IPS-11a (cell line): ENCODE measurements at regions not wholly inside any gene's neighbourhood (a gene's known extent, or its start where the extent isn't known, plus 50 kb on each side); places are given as distances from the start of the nearest gene placed in this dataset.
"Not testable (repeated sequence)": the region's sequence is repeated elsewhere in the genome, so short reads cannot be mapped to it uniquely, and the experiment has no call there.

Experiments used
- H3K4me3 ChIP-seq: one replicate; pipeline ENCODE4 v1.5.1; 2013; ENCODE audit warnings: low read depth, low read length, control low read depth

- H3K4me3 ChIP-seq = not testable (repeated sequence)
Measured at GRCh38 chr3:168660879-168661657, 565.3 kb upstream of the GOLIM4 start.

DNA sequence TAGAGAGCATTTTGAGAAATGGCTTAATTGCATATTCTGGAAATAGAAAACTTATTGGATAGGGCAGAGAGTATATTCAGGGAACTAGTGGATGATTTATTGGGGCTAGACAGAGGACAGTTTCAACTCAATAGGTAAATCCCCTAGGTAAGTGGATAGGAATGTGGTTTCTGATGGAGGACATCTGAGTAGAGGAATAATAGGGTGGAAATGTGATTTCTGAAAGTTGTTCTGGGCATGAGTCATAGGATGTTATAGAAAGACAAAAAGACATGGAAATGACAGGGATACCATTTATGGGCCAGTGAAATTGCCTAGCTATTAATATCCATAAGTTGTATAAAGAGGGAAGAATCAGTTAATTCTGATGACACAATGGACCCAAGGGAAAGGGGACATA is 563.3 kb upstream of the GOLIM4 start:
- H3K4me3 ChIP-seq = no peak overlapping the region

DNA sequence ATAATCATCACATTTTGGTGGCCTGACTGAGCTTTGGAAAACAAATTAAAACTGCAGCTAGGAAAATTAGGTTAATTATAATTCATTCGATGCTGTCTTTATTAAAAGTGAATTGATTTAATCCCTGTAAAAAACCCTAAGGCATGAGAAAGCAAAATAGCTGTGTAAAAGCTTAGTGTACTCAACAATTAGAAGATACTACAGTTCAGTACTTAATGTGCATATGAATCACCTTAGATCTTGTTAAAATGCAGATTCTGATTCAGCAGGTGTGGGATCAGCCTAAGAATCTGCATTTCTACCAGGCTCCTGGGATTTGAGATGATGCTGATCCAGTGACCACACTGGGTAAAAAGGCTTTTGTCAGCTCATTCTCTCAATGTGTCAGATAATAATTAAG is 559.9 kb upstream of the GOLIM4 start:
- no peak overlapping the region for H3K4me3 ChIP-seq

DNA sequence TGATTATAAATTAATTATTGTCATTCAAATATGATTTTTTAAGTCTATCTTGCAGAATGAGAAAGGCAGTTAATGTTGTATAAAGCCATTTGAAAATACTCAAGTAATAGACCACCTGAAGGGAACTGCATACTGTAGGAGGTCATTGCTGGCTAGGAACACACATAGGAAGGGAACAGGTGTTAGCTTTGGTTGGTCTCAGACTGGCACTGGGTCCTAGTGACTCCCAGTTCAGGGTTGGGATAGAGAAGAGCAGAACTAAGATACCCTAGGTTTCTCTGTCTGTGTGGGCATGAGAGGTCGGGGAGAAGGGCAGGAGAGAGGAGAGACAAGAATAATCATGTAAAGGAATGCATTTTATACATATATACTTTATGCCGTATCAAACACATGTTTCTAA is 559.0 kb upstream of the GOLIM4 start:
- H3K4me3 ChIP-seq = no peak overlapping the region

DNA sequence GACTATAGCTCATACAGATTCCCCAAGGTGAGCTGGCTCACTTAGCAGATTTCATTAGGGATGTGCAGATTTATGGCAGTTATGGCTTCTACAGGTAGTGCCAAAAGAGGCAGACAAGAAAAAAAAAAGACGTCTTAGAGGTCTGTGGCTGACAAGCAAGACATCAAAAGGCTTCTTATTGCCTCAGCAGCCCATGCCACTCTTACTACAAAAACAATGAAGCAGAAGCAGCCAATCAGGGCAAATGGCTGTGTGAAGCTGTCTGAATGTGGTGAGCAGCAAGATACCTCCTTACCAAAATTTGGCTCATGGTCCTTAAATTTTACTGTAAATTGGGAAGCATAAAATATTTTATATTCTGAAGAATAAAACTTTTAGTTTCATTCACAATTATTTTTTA is 557.5 kb upstream of the GOLIM4 start:
- H3K4me3 ChIP-seq = no peak overlapping the region

- H3K4me3 ChIP-seq = no peak overlapping the region
Measured at GRCh38 chr3:168648321-168648720, 552.6 kb upstream of the GOLIM4 start.

DNA sequence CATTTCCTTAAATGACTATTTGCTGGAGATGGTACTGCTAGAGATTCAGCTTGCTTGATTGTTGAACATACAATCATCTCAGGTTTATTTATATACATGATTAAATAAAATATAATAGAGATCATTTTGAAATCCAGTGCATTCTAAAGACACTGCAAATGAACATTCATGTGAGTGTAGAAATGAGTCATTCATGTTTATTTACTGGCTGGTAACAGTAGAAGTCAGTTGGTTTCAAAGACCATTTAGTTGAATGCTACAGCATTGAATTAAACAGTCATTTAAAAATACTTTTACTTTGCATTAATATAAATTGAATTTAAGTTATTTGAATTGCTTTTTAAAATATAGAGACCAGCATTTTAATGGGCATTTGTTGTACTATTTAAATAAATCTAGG is 551.9 kb upstream of the GOLIM4 start:
- no peak overlapping the region for H3K4me3 ChIP-seq

DNA sequence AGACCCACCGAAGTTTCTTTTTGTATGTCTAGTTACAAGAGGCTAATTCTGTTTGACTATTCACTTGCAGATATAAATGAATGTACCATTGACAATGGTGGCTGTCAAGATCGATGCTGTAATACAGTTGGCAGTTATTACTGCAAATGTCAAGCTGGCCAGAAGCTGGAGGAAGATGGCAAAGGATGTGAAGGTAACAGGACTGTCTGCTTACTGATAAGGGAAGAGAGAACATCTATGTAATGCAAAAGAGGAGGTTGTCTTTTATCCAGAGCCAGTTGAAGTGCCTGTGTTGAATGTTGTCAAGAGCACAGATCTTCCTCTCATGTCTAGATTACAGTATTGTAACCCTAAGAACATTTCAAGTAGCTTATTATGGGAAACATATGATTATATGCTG is 549.5 kb upstream of the GOLIM4 start:
- H3K4me3 ChIP-seq = no peak overlapping the region

GRCh38 chr3:168628549-168628948 is 532.8 kb upstream of the GOLIM4 start:
- no peak overlapping the region for H3K4me3 ChIP-seq

DNA sequence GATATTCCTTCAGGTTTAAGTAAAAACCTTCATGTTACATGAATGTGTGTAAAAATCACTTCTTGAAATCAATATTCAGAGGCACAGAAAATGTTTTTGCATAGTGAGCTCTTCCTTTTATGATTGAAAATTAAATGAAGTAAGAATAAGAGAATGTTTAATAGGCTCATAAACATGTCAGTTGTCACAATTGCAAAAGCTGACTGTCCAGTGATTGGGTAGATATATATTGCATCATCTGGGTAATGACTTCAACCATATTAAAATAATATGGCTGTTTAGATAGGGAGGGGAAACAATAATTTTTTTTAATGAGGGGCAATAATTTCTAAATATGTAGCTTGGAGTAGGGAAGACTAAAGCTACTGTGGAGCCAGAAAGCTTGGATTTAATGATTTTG is 529.8 kb upstream of the GOLIM4 start:
- no peak overlapping the region for H3K4me3 ChIP-seq

DNA sequence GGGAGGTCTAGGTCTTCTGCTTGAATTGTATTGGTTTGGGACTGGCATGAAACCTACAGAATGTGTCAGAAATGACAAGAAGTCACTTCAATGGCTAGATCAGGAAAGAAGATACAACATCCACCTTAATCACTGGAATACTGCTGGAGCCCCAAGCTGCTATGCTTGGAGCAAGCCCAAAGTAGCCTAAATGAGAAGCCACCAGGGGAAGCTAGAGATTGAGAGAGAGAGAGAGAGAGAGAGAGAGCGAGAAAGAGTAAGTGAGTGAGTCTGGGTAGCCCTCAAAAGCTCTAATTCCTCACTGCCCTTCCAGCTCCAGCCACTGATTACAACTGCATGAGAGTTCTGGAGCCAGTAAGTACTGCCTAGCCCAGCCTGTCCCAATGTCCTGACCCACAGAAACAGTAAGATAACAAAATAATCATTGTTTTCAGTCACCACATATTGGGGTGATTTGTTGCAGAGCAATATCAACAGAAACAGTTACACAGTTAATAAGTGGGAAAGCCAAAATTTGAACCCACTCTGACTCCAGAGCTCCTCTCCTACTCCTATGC is 529.2 kb upstream of the GOLIM4 start:
- no peak overlapping the region for H3K4me3 ChIP-seq

- H3K4me3 ChIP-seq = no peak overlapping the region
Measured at GRCh38 chr3:168624195-168624594, 528.5 kb upstream of the GOLIM4 start.

DNA sequence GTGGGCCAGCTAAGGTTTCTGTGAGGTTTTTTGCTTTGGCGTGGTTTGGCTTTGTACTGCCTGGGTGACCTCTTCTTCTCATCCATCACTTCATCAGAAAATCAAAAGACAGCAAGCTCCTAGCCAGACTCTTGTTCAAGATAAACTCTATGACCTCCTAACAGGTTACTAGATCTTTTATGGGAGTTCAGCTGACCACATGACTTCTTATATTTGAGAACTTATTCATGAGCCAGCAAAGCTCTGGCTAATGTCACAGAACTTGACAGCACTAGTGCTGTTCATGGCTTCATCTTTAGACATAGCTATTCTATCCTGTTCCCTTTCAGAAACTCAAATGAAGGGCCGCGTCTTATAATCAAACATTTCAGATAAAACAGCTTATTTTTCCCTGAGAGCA is 527.1 kb upstream of the GOLIM4 start:
- H3K4me3 ChIP-seq = no peak overlapping the region

DNA sequence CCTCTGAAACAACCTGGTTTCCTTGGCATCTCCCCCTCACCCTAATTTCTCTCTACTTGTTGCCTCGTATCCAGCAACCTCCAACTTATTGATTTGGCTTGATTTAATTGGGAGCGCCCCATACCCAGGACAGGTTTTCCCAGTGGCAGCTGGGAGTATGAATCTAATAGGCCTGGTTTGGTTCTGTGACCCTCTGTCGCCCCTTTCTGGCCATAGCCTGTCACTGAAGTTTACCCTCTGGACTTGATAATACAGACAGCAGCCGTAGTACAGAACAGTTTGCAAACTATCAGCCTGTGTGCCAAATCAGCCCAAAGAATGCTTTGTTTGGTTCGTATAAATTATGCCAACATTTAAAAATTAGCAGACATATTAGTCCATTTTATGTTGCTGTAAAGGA is 525.1 kb upstream of the GOLIM4 start:
- H3K4me3 ChIP-seq = no peak overlapping the region

GRCh38 chr3:168618827-168619470 is 523.2 kb upstream of the GOLIM4 start:
- no peak overlapping the region for H3K4me3 ChIP-seq

- no peak overlapping the region for H3K4me3 ChIP-seq
Measured at GRCh38 chr3:168617658-168618057, 521.9 kb upstream of the GOLIM4 start.

GRCh38 chr3:168616915-168617314 is 521.2 kb upstream of the GOLIM4 start:
- H3K4me3 ChIP-seq = no peak overlapping the region

DNA sequence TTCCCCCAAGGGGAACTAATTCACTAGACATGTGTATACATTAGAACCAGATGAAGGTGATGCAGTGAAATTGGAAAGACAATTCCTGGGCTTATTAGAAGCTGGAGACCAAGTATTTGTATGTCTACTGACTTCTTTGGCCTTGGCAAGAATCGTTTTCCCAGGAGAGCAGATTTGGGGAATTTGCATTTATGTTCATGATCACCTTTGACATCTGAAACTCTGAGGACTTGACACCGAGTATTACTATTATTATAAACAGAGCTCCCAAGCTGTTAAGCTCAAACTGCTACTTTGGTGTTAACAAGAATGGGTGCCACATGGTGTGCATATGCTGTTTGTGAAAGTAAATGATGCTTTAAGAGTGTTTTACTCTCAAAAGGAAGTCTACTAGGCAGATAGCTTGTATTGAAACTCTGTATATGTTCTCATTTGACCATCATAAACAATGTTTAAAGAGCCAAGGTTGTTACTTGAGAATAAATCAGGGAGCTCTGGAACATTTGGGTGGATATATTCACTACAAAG is 519.8 kb upstream of the GOLIM4 start:
- H3K4me3 ChIP-seq = no peak overlapping the region

DNA sequence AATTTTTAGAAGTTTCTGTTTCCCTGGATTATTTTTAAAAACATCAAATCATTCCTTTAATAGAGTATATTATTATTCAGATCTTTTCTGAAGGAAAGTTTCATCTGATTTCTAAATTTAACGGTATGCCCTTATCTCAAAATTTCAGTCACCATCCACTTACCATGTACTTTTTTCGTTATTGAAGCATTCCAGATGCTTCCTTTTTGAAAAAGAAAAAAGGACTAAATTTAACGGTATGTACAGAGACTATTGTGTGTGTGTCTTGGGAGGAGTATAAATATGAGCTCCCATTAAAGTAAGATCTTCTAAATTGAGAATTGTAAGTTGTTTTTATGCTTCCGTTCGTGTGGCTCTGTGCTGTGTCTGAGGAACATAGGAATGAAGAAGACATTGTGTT is 517.4 kb upstream of the GOLIM4 start:
- no peak overlapping the region for H3K4me3 ChIP-seq

GRCh38 chr3:168612671-168613070 is 516.9 kb upstream of the GOLIM4 start:
- no peak overlapping the region for H3K4me3 ChIP-seq

DNA sequence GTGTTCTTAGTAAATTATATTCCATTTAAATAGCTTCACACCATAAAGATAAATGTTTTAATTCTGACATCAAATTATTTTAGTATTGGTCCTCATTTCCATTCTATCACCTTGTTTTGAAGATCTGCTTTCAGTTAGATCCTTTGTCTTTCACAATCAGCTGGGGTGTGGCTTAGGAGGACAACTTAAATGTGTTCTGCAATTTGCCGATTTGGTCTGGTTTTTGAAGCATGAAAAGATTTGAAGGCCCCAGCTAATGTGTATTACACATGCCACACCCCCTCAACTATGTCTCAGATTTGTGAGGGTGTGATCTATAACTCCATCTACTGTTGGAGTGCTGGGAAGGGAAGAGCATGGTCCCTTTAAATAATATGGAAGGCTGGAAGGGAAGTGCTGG is 516.1 kb upstream of the GOLIM4 start:
- no peak overlapping the region for H3K4me3 ChIP-seq

- no peak overlapping the region for H3K4me3 ChIP-seq
Measured at GRCh38 chr3:168608926-168609325, 513.2 kb upstream of the GOLIM4 start.
